ENCODE measurements at regions not wholly inside any gene's neighbourhood (a gene's known extent, or its start where the extent isn't known, plus 50 kb on each side); places are given as distances from the start of the nearest gene placed in this dataset.

DNA sequence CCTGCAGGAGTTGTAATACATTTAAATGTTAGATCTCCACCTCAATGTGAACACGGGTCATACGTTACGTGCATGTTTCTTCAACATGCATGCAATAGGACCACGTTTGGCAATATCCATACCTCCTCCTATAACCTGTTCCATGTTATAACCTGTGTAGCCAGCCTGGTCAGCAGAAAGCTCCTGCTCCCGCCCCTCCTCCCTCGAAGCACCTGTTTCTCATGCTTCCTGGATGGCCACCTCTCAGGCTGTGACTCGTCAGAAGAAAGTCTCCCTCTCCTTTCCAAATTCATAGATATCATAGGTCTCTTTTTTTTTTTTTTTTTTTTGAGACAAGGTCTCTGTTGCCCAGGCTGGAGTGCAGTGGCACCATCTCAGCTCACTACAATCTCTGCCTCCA, 96.5 kb downstream of the HMX1 start:
- CTCF ChIA-PET: interaction anchor here (0.6 kb wide), 1 partner anchor 916 kb away, joined by 3 read pairs; no protein-coding TSS in a partner anchor
- Histone ChIP-seq H3K27ac (ENCODE audit: insufficient read depth, low read depth, low read length) (no peak overlapping the region), H3K36me3 (ENCODE audit: control insufficient read depth in 2 of 2, extremely low read depth in 1 of 2, insufficient read depth in 2 of 2, low read length in 2 of 2) (no peaks in the 10 kb centered on the region), H3K79me2 (ENCODE audit: control insufficient read depth, insufficient read depth, low read length) (no peaks in the 10 kb centered on the region), H3K9me3 (replicated peaks; ENCODE audit: control insufficient read depth, insufficient read depth, low read length) (no peaks in the 10 kb centered on the region), H3K9ac (replicated peaks; ENCODE audit: extremely low read depth, insufficient read depth, low read length) (no peak overlapping the region), H3K27me3 (ENCODE audit: control insufficient read depth in 2 of 2, insufficient read depth in 2 of 2, low read length in 2 of 2) (no peaks in the 10 kb centered on the region), H2AFZ (ENCODE audit: low read depth, low read length) (no peak overlapping the region), H4K20me1 (replicated peaks; ENCODE audit: control insufficient read depth, extremely low read depth, insufficient read depth, low read length) (no peaks in the 10 kb centered on the region), H3K4me2 (ENCODE audit: insufficient read depth, low read length) (no peak overlapping the region), H3K4me1 (ENCODE audit: control insufficient read depth, extremely low read depth, insufficient read depth, low read length) (no peaks in the 10 kb centered on the region), H3K9me1 (replicated peaks; ENCODE audit: control insufficient read depth, extremely low read depth, insufficient read depth, low read length) (no peaks in the 10 kb centered on the region), H3K4me3 (replicated peaks in 1 of 3; ENCODE audit: insufficient read depth in 1 of 3, low read depth in 1 of 3, low read length in 3 of 3) (no peak overlapping the region)
- intact Hi-C loops (cut with micrococcal nuclease): no loop called here
- POLR2A ChIA-PET: no interaction called here
- no TSS peak for BruUV-seq (replicated peaks)
- FAIRE-seq (no peak), DNase-seq (ENCODE audit: low read depth, low spot score) (no peak)
- TF ChIP-seq EZH2 (IDR thresholded peaks at IDR 0.05; ENCODE audit: borderline replicate concordance, low read depth, low read length, severe bottlenecking) (no peak), FOS (IDR thresholded peaks at IDR 0.05; ENCODE audit: borderline replicate concordance, insufficient read depth, low read length) (no peak), POLR2A (IDR thresholded peaks at IDR 0.05; ENCODE audit: low read depth, low read length) (no peak), MYC (IDR thresholded peaks at IDR 0.05; ENCODE audit: low read depth, low read length) (no peak), POLR2AphosphoS5 (IDR thresholded peaks at IDR 0.05; ENCODE audit: insufficient read depth, low read depth, low read length) (no peak), JUN (IDR thresholded peaks at IDR 0.05; ENCODE audit: borderline replicate concordance, insufficient read depth, insufficient read length, low read depth) (no peak), GATA2 (IDR thresholded peaks at IDR 0.05; ENCODE audit: insufficient read depth, insufficient read length, low read depth, low read length) (no peak)
- TF ChIP-seq, protein P1, sequence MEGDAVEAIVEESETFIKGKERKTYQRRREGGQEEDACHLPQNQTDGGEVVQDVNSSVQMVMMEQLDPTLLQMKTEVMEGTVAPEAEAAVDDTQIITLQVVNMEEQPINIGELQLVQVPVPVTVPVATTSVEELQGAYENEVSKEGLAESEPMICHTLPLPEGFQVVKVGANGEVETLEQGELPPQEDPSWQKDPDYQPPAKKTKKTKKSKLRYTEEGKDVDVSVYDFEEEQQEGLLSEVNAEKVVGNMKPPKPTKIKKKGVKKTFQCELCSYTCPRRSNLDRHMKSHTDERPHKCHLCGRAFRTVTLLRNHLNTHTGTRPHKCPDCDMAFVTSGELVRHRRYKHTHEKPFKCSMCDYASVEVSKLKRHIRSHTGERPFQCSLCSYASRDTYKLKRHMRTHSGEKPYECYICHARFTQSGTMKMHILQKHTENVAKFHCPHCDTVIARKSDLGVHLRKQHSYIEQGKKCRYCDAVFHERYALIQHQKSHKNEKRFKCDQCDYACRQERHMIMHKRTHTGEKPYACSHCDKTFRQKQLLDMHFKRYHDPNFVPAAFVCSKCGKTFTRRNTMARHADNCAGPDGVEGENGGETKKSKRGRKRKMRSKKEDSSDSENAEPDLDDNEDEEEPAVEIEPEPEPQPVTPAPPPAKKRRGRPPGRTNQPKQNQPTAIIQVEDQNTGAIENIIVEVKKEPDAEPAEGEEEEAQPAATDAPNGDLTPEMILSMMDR (IDR thresholded peaks at IDR 0.05; ENCODE audit: extremely low read depth in 1 of 2, insufficient read depth in 1 of 2, low read depth in 1 of 2, low read length in 2 of 2): no peak
- TF ChIP-seq, protein P2, sequence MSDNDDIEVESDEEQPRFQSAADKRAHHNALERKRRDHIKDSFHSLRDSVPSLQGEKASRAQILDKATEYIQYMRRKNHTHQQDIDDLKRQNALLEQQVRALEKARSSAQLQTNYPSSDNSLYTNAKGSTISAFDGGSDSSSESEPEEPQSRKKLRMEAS (IDR thresholded peaks at IDR 0.05; ENCODE audit: insufficient read depth, insufficient read length): no peak
- dilution Hi-C loops (cut with MboI; ENCODE audit: extremely low pct_ligation_motif_present, low sequenced_read_pairs): no loop called here
